Activated gamma-delta T cell treated with Interleukin-2 at 50 U/mL for 16 hours (primary cell): ENCODE measurements at regions not wholly inside any gene's neighbourhood (a gene's known extent, or its start where the extent isn't known, plus 50 kb on each side); places are given as distances from the start of the nearest gene placed in this dataset.
"Not testable (repeated sequence)": the region's sequence is repeated elsewhere in the genome, so short reads cannot be mapped to it uniquely, and the experiment has no call there.

Experiments
- DNase-seq: peaks from one replicate; pipeline ENCODE4 v3.0.0-alpha.2; 2020

GRCh38 chr6:27668442-27669294 is 195.8 kb upstream of the ZNF184 start:
- DNase-seq, result no peak

GRCh38 chr6:27667657-27668441 is 194.9 kb upstream of the ZNF184 start:
- DNase-seq, result no peak

GRCh38 chr6:27667016-27667656 is 194.2 kb upstream of the ZNF184 start:
- DNase-seq, result no peak

GRCh38 chr6:27662769-27663168 is 189.9 kb upstream of the ZNF184 start:
- no peak for DNase-seq

DNA sequence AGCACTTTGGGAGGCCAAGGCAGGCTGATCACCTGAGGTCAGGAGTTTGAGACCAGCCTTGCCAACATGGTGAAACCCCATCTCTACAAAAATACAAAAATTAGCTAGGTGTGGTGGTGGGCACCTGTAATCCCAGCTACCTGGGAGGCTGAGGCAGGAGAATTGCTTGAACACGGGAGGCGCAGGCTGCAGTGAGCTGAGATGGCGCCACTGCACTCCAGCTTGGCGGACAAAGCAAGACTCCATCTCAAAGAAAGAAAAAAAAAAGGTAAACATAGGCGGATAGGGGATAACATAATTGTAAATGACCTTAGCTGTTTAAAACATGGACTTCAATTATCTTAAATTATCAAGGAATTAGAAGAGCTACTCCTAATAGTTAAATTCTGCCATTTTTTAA is 189.3 kb upstream of the ZNF184 start:
- DNase-seq, result not testable (repeated sequence)

DNA sequence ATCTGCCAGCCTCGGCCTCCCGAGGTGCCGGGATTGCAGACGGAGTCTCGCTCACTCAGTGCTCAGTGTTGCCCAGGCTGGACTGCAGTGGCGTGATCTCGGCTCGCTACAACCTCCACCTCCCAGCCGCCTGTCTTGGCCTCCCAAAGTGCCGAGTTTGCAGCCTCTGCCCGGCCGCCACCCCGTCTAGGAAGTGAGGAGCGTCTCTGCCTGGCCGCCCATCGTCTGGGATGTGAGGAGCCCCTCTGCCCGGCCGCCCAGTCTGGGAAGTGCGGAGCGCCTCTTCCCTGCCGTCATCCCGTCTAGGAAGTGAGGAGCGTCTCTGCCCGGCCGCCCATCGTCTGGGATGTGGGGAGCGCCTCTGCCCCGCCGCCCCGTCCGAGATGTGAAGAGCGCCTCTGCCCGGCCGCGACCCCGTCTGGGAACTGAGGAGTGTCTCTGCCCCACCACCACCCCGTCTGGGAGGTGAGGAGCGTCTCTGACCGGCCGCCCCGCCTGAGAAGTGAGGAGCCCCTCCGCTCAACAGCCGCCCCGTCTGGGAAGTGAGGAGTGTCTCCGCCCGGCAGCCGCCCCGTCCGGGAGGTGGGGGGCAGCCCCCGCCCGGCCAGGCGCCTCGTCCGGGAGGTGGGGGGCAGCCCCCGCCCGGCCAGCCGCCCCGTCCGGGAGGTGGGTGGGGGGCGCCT is 180.4 kb upstream of the ZNF184 start:
- not testable (repeated sequence) for DNase-seq

GRCh38 chr6:27651371-27651732 is 178.4 kb upstream of the ZNF184 start:
- no peak for DNase-seq

GRCh38 chr6:27650620-27651370 is 177.9 kb upstream of the ZNF184 start:
- DNase-seq, result no peak

GRCh38 chr6:27644528-27644927 is 171.6 kb upstream of the ZNF184 start:
- DNase-seq, result no peak

- no peak for DNase-seq
Observed at GRCh38 chr6:27642744-27643456, 170.0 kb upstream of the ZNF184 start.

DNA sequence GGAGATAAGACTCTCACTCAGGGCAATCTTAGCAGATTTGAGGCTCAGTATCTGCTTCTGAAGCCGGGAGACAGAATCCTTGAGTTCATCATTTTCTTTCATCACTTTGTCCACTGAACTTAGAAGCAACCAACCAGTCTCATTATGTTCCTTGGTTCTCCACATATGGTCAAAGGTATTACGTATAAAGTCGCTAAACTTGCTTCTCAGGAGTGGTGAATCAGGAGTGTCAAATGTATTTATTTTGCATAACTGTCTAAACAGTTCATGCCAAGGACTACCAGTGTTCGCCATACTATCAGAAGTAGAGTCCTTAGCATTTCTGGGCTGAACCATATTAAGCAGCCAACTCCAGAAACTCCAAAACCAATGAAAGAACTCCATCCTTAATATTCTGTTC is 163.0 kb upstream of the ZNF184 start:
- DNase-seq, result not testable (repeated sequence)

DNA sequence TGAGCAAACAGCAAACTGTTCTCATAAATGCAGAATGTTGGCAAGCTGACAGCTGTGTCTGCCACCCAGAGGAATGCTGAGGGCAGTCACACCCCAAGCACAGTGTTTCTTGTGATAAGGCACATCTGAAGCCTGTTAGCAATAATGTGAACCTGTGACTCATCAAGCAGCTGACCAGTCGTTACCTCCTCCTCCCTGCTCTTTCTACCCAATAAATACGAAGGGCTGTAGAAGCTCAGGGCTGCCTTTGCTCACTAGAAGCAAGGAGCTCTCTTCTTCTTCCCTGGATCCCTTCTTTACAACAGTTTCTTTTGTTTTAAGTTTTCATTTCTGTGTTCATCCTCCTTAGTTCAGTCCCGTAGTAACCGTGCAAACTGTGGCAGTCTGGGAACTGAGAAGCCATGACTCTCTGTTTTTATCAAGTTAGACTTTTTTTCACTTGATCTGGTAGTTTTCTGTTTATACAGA is 160.3 kb upstream of the ZNF184 start:
- DNase-seq, result not testable (repeated sequence)

- no peak for DNase-seq
Observed at GRCh38 chr6:27631609-27631916, 158.7 kb upstream of the ZNF184 start.

DNA sequence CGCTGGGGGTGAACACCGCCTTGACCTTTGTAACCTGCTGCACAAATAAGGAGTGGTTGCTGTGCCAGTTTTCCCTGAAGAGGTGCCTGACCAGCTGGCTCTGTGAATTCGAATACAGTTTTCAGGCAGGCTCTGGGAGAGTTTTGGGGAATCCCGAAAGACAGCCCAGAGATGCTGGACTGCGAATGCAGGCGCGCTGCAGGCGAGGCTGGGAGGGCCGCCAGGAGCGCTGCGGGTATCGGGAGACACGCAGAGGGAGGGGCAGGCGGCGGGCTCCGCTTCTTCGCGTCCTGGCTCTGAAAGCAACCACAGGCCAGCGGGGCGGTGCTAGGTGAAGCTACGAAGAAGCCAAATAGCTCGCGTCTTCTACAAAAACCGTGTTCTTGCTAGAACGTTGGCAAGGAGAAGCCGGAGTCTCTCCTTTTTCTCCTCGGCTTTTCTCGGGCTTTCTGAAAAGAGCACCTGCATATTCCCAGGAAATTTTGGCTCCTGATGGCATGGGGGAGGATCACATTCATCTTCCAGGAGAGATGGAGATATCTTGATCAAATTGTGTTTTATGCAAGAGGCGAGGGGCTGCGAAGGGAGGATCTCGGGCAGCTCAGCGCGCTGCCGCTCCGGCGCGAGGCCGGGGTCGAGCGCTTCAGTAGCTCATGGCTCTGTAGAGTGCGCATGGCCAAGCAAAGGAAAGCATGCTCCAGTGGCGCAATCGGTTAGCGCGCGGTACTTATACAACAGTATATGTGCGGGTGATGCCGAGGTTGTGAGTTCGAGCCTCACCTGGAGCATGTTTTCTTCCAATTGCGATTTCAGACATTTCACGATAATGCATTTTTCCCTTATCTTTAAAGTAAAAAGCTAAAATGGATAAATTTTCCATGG is 158.1 kb upstream of the ZNF184 start:
- no peak for DNase-seq

DNA sequence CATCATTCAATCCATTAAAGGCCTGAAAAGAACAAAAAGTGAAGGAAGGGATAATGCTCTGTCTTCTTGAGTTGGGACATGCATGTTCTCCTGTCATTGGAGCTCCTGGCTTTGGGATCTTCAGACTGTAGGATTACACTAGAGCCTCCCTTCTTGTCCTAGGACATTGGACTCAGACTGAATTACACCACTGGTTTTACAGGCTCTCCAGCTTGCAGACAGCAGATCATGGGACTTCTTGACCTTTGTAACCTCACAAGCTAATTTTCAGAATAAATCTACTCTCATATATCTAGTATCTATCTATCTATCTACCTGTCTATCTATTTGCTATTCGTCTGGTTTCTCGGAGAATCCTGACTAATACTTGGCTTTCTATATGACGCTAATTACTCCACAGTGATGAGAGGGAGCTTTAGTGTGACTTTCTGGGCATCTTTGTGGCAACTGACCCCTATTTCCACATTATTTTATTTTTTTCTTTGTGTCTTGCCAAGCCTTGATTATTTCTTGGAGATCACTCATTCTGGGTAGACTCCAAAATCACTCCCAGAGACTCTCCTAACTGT is 151.9 kb upstream of the ZNF184 start:
- no peak for DNase-seq

GRCh38 chr6:27623103-27623502 is 150.2 kb upstream of the ZNF184 start:
- no peak for DNase-seq

DNA sequence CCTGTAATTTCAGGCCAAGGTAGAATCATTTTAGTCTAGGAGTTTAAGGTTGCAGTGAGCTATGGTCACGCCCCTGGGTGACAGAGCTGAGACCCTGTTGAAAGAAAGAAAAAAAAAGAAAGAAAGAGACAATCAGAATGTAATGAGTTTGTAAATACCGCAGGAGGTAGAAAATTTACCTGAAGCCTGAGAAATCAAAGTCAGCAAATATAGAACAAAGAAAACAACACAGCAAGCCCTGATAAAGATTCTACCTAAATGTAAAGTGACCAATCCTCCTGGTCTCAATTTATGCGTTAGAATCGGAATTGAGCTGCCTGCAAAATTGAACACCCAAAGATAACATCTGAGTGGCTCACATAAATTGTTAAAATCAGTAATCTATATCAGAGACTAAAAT is 146.5 kb upstream of the ZNF184 start:
- DNase-seq, result no peak

DNA sequence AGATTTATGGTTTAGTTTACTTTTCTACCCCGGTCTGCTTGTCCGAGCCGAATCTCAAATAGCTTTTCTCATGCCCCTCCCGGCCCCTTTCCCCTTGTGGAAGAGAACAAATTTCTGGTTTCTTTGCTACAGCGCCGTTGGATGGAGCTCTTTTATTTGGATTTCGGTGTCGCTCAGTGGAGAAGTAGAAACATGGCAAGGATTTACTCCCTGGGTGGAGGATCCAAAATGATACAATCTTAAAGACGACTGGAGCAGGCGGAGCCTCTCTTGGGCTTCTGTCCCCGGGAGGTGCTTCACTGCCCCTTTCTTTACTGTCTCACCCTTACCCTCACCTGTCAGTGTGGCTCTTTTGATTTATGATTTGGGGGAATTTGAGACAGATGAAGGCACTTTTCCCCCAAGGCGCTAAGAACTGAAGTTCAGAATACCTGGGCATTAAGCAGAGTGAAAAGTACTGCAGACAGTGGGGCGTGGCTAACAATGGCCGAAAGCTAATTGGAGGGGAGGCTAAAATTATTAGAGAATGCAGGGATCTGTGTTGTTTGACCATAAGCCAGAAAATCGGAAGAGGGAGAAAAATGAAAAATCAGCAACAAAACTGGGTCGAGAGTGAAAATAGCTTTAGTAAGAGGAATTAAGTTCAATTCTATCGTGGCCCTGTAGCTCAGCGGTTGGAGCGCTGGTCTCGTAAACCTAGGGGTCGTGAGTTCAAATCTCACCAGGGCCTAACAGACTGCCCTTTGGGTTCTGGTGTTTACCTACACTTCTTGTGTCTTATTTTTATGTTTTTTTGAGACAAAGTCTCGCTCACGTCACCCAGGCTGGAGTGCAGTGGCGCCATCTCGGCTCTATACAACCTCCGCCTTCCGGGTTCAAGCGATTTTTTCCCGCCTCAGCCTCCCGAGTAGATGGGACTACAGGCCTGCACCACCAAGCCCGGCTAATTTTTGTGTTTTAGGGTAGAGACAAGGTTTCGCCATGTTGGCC is 145.1 kb upstream of the ZNF184 start:
- DNase-seq, result no peak
